Testis (tissue), 2 donors: ENCODE measurements at regions not wholly inside any gene's neighbourhood (a gene's known extent, or its start where the extent isn't known, plus 50 kb on each side); places are given as distances from the start of the nearest gene placed in this dataset.

Experiments
- CTCF ChIP-seq, 3 experiments: fragments of 450-650 bp in 2 of 3; fragments of 200-600 bp in 1 of 3; sonication (generic) in 1 of 3; IDR thresholded peaks; one replicate each; pipeline ENCODE4 v1.5.1; 2016 to 2019; ENCODE audit warnings: antibody characterized with exemption in 3 of 3, mild to moderate bottlenecking in 2 of 3, moderate library complexity in 1 of 3
- POLR2A ChIP-seq: fragments of 450-650 bp; IDR thresholded peaks from one replicate; pipeline ENCODE4 v1.6.1; 2017; ENCODE audit warnings: antibody characterized with exemption, mild to moderate bottlenecking, moderate library complexity

- no peak for TF ChIP-seq CTCF (IDR thresholded peaks at IDR 0.05)
- no peak for TF ChIP-seq POLR2A
These were observed 391.6 kb downstream of the BRD1 start for GRCh38 chr22:49436056-49436455.
